HPDE6-E6E7 (cell line): ENCODE measurements at regions not wholly inside any gene's neighbourhood (a gene's known extent, or its start where the extent isn't known, plus 50 kb on each side); places are given as distances from the start of the nearest gene placed in this dataset.
"Not testable (repeated sequence)": the region's sequence is repeated elsewhere in the genome, so short reads cannot be mapped to it uniquely, and the experiment has no call there.

ENCODE experiments used
- DNase-seq: peaks from one replicate; pipeline ENCODE4 v3.0.0; 2011; ENCODE audit warnings: missing footprints; ENCODE audit errors: extremely low spot score

- peak; percentile 56 for DNase-seq
These were observed 136.3 kb downstream of the LY86 start for GRCh38 chr6:6724539-6725467.

- DNase-seq = no peak
These were observed 137.1 kb downstream of the LY86 start for GRCh38 chr6:6725468-6726209.

DNA sequence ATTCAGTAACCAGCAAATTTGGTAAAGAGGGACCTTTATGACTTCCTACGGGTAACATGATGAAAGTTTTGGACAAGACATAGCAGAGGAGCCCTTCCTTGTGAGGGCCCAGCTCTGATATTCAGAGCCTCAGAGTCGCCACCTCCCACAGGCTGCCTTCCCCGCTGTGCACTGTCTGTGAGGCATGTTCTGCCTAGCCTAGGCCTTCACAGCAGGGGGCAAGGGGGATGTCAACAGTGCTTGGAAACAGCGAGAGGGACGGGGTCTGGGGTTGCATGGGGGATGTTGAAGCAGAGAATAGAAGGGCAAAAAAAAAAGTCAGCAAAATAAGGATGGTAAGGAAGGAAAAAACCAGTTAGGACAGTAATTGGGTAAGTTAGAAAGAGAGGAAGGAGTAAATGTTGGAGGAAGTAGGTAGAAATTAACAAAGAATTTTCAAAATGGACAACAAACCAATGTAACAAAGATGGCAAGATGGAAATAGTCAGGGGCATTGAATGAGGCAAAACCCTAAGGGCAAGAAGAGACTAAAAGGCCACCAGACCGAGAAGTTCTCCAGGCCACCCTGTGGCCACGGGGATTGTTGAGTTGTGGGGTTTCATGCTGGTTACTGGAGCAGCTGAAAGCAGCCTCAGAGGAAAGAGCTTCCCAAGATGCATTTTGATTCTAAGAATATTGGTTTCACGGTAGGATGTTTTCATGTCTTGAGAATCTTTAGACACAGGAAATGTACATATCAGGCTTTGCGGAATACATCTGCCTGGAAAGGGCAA is 139.8 kb downstream of the LY86 start:
- DNase-seq = no peak

- no peak for DNase-seq
These were observed 141.5 kb downstream of the LY86 start for GRCh38 chr6:6729971-6730370.

DNA sequence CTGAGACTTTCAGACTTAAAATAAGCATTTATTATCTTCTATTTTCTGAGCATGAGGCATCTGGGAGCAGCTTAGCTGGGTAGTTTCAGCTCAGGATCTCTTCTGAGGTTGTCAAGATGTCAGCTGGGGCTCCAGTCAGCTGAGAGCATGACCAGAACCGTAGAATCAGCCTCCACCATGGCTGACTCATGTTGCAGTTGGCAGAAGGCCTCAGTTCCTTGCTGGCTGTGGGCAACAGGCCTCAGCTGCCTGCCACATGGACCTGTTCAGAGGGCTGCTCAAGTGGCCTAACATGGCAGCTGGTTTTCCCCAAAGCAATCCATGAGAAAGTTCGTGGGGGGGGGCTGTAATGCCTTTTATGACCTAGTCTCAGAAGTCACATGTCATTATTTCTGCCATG is 142.3 kb downstream of the LY86 start:
- DNase-seq = no peak

DNA sequence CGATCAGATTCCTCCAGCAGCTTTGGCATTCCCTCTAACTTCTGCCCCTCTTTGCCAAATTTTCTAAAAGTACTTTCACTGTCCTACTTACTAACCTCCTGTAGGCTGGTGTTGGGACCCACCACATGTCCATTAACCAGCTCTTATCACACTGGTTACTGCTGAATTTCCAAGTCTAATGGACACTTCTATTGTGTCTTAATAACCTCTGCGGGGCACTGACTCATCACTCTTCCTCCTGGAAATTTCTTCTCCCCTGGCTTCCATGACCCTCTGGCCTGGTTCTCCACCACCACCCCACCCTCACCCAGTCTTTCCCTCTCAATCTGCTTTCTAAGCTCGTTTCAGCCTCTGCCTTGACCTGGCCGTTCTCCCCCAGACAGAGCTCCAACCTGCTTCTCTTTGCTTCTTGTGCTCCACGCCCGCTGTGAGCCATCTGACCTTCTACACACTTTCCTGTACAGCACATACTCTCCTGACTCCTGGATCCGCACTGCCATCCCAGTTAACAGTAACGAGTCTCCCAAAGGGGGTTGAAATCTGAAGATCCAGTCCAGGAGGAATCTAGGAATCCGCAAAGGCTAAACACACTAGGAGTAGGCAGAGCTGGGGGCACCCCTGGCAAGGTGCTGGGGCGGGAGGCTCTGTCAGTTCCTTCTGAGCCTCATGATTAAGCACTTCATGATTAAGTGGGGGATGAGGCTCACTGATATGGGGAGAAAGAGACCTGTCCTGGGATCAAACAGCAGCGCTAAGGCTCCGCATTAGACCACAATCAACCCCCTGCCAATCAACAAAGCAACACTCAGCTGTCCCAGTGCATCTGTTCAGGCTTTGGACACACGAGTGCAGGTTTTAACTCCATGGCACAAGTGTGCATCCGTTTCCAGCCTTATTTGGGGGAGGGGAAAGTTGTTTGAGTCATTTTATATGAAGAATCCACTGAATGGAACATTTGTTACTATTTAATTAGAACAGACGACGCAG is 146.3 kb downstream of the LY86 start:
- DNase-seq = no peak

DNA sequence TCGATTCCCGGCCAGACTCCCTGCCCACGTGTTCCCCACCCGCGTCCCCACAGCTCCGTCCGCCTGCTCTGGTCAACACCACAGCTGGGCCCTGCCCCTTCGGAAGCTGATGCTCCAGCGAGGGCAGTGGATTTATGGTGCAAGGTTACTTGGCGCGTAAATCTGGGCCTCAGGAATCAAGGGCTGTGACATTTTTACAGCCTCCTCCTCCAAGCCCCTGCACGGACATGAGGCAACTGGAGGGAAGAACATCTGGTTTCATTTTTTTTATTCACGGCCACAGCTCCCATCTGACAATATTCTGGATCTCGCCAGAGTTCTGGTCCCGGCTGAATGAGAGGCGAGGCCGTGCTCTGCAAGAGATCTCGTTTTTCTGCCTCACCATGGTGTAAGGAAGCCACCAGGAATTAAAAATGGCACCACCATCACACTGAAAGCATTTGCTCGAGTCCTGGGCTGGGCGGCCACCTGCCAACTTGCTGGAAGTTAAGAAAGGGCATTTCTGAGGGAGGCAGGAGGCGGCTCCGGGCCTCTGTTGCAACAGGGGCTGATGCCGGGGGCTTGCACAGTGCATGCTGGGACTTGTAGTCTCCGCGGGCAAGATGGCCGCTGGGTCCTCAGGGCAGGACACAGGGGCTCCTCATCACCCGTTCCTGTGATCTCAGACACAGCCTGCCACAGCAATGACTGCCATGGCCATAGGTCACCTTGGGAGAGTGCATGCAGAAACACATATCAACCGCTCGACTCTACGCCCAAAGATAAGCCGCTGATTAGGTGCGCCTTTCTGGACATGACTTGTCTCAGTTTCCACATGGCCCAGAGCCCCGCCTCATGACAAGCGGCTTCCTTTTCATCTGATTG is 148.5 kb downstream of the LY86 start:
- no peak for DNase-seq

DNA sequence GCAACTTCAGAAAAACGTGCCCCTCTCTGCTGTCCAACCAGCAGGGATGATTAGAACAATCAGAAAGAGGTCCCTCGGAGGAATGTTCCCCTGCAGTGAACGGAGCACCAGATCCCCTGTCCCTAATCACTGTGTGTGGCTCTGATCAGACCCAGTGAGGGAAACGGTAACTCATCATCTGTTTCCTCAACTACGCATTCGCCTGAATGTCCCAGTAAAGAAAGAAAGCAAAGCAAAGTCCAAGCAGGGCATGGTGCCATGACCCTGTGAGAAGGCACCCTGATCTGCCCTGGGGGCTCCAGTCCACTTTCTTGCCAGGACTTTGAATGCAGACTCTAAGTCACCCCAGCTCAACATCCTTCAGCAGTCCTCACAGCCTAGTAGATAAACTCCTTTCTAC is 149.2 kb downstream of the LY86 start:
- no peak for DNase-seq

DNA sequence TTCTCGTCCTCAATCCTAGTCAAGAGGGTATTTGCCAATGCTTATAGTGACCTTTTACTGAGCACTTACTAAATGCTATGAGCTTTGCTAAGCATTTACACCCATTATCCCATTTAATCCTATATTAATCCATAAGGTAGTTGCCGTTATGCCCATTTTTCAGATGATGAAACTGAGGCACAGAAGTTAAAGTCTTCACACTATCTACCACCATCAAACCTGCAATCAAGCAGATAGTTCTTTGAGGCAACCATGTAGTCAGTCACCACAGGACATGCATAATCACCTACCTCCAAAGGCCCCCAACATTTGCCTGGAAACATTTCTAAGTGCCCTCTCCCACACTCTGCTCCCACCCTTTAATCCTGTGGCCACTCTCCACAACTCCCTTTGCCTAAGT is 149.6 kb downstream of the LY86 start:
- DNase-seq = no peak

DNA sequence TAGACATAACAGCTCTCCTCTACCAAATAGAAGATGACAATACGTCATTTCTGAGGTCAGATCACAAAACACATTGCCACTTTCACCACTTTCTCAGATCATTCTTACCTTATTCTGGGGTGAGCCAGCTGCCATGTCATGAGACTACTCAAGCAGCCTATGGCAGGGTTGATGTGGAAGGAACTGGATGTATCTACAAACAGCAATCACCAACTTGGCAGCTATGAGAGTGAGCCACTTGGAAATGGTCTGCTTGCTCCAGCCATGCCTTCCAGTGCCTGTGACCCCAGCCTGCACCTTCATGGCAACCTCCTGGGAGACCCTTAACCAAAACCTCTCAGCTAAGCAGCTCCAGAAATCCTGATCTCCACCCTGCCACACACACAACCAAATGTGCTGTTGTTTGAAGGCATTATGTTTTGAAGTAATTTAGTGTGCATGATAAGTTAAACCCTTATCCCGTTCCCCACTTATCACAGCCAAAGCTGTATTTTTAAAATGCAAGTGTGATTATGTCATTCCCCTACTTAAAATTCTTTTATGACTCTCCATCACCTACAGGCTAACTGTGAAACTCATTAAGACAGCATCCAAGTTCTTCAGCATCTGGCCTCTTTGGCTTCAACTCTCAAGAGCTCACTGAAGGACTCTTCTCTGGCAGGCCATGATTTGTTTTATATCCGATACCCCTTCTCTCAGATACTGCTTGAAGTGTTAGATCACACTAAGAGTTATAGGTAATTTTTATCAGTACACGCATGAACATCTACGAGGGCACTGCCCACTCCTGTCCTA is 150.6 kb downstream of the LY86 start:
- DNase-seq = no peak

- no peak for DNase-seq
These were observed 152.1 kb downstream of the LY86 start for GRCh38 chr6:6740595-6740994.

DNA sequence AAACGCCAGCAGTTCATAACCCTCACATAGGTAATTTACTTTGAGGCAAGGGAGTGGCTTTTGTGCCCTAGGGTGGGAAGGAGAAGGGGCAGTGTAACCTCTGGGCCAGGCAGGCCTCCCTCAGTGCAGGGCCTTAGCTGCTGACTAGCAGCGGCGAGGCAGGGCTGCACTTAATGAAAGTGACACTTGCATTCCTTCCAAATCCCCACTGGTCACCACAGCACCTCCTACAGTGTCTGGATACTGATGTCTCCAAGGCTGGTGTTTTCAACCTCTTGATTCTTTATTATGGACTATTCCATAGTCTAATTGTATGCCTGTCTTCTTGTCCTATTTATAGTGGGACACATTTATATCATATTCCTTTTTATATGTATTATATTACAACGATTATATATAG is 152.7 kb downstream of the LY86 start:
- no peak for DNase-seq

DNA sequence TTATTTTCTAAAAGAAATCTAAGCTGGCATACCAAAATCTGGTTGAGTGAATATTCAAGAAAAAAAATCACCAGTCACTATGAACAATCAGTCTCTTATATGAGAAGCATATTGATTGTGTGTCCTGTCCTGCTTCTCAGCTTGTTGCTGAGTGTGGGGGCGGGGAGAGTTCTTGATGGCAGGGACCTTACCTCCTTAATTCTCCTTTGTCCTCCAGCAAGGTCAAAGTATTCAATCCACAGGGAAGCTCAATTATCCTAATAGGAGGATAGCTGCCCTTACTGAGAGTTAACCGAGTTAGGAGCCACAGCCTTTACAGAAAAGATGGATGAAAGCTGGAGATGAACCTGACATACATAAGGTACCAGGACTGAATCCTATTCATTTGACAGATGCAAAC is 154.0 kb downstream of the LY86 start:
- no peak for DNase-seq

GRCh38 chr6:6744551-6744950 is 156.0 kb downstream of the LY86 start:
- DNase-seq = no peak

DNA sequence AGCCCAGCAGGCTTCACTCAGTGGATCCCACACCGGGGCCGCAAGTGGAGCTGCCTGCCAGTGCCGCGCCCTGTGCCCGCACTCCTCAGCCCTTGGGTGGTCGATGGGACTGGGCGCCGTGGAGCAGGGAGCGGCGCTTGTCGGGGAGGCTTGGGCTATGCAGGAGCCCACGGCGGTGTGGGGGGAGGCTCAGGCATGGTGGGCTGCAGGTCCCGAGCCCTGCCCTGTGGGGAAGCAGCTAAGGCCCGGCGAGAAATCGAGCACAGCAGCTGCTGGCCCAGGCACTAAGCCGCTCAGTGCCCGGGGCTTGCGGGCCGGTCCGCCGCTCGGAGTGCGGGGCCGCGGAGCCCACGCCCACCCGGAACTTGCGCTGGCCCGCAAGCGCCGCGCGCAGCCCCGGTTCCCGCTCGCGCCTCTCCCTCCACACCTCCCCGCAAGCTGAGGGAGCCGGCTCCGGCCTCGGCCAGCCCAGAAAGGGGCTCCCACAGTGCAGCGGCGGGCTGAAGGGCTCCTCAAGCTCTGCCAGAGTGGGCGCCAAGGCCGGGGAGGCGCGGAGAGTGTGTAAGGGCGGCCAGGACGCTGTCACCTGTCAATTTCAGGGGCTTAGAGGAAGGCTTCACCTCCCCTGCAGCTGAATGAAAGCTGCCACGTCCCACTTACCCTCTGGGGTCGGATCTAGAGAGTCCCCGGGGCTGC is 157.3 kb downstream of the LY86 start:
- DNase-seq = not testable (repeated sequence)

- no peak for DNase-seq
These were observed 157.9 kb downstream of the LY86 start for GRCh38 chr6:6746333-6746969.

GRCh38 chr6:6746970-6747338 is 158.4 kb downstream of the LY86 start:
- DNase-seq = no peak

DNA sequence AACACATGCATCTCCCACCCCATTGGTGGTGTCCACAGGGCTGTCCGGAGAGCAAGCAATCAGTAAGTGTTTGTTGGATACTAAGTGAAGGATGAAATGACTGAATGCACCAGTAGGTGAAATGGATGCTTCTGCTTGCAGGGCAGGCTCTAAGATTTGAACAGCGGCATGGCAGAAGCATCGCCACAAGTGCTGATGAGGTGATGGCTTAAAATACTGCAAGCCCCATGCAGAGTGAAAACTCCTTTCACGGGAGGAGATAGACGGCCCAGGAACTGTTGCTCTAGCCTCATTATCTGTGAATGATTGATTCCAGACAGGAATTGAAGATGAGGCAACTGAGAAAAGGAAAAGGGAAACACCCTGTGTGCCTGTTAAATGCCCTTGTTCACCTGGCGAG is 158.9 kb downstream of the LY86 start:
- DNase-seq = no peak
